CD14-positive monocyte (primary cell): ENCODE measurements at regions not wholly inside any gene's neighbourhood (a gene's known extent, or its start where the extent isn't known, plus 50 kb on each side); places are given as distances from the start of the nearest gene placed in this dataset.
A peak's percentile ranks its signal among the peaks of the same experiment; 100 is the strongest.

Experiments used
- DNase-seq, 3 donors: peaks; one replicate each; pipeline ENCODE4 v3.0.0-alpha.2; 2011 to 2022
- H2AFZ ChIP-seq: 2 replicates; pipeline ENCODE4 v1.6.0; 2012; ENCODE audit warnings: mild to moderate bottlenecking, low read depth, low read length, inconsistent platforms; ENCODE audit not compliant: insufficient read depth, poor library complexity, severe bottlenecking
- H3K27ac ChIP-seq, 2 donors: 1 replicate in 1 of 2; 2 replicates in 1 of 2; pipeline ENCODE4 v1.5.1; 2012 to 2013; ENCODE audit warnings: low read length in 2 of 2, control low read depth in 1 of 2, inconsistent platforms in 1 of 2, low read depth in 1 of 2, mild to moderate bottlenecking in 1 of 2
- H3K27me3 ChIP-seq, 2 donors: one replicate each; pipeline versions ENCODE4 v1.6.0 to v1.6.1; 2011 to 2013; ENCODE audit warnings: low read length in 2 of 2; ENCODE audit not compliant: control insufficient read depth in 2 of 2, insufficient read depth in 2 of 2
- H3K36me3 ChIP-seq, 2 donors: replicated peaks in 1 of 2; 1 replicate in 1 of 2; 2 replicates in 1 of 2; pipeline versions ENCODE4 v1.5.1 to v1.6.1; 2012 to 2013; ENCODE audit warnings: low read length in 2 of 2, control low read depth in 1 of 2, inconsistent platforms in 1 of 2, mild to moderate bottlenecking in 1 of 2; ENCODE audit not compliant: insufficient read depth in 2 of 2, control insufficient read depth in 1 of 2
- H3K4me1 ChIP-seq, 2 donors: 1 replicate in 1 of 2; 2 replicates in 1 of 2; pipeline versions ENCODE4 v1.5.1 to v1.6.1; 2012 to 2013; ENCODE audit warnings: low read length in 2 of 2, control low read depth in 1 of 2, inconsistent platforms in 1 of 2, mild to moderate bottlenecking in 1 of 2, moderate library complexity in 1 of 2; ENCODE audit not compliant: insufficient read depth in 2 of 2, control insufficient read depth in 1 of 2
- H3K4me2 ChIP-seq: replicated peaks from 2 replicates; pipeline ENCODE3; 2012; ENCODE audit warnings: low read length, moderate library complexity, mild to moderate bottlenecking; ENCODE audit not compliant: poor library complexity, severe bottlenecking; ENCODE audit errors: extremely low read depth
- H3K4me3 ChIP-seq, 3 experiments: fragments of 200-600 bp in 1 of 3; sonication (generic) in 1 of 3; replicated peaks in 1 of 3; 1 replicate in 2 of 3; 2 replicates in 1 of 3; pipeline ENCODE4 v1.5.1; 2011 to 2013; ENCODE audit warnings: low read length in 3 of 3, mild to moderate bottlenecking in 3 of 3, control low read depth in 2 of 3, low read depth in 2 of 3, inconsistent platforms in 1 of 3, moderate library complexity in 1 of 3
- H3K79me2 ChIP-seq: 2 replicates; pipeline ENCODE4 v1.6.0; 2012; ENCODE audit warnings: mild to moderate bottlenecking, control low read depth, inconsistent platforms, low read length, moderate library complexity; ENCODE audit not compliant: insufficient read depth
- H3K9ac ChIP-seq: 2 replicates; pipeline ENCODE4 v1.6.0; 2017; ENCODE audit warnings: low read length, mild to moderate bottlenecking; ENCODE audit not compliant: insufficient read depth, poor library complexity, severe bottlenecking
- H3K9me3 ChIP-seq, 2 donors: replicated peaks in 1 of 2; 1 replicate in 1 of 2; 2 replicates in 1 of 2; pipeline versions ENCODE4 v1.5.1 to v1.6.1; 2012 to 2013; ENCODE audit warnings: low read length in 2 of 2, control low read depth in 1 of 2; ENCODE audit not compliant: control insufficient read depth in 1 of 2, insufficient read depth in 1 of 2
- H4K20me1 ChIP-seq: 2 replicates; pipeline ENCODE4 v1.6.0; 2012; ENCODE audit warnings: mild to moderate bottlenecking, low read length, control low read depth, moderate library complexity; ENCODE audit not compliant: insufficient read depth
- H3K27ac Mint-ChIP-seq, 7 donors: one replicate each; pipeline ENCODE4 v1.8.0; 2020; ENCODE audit warnings: mild to moderate bottlenecking in 7 of 7, mixed read lengths in 7 of 7, moderate library complexity in 6 of 7, inconsistent platforms in 2 of 7
- H3K27me3 Mint-ChIP-seq, 3 donors: one replicate each; pipeline ENCODE4 v1.8.0; 2021 to 2022; ENCODE audit warnings: low read depth in 3 of 3, mild to moderate bottlenecking in 3 of 3, mixed read lengths in 3 of 3, moderate library complexity in 3 of 3, inconsistent platforms in 1 of 3
- H3K36me3 Mint-ChIP-seq, 2 donors: one replicate each; pipeline ENCODE4 v1.8.0; 2020; ENCODE audit warnings: mixed read lengths in 2 of 2, inconsistent platforms in 1 of 2, mild to moderate bottlenecking in 1 of 2
- H3K4me1 Mint-ChIP-seq: one replicate; pipeline ENCODE4 v1.8.0; 2020; ENCODE audit warnings: mild to moderate bottlenecking, mixed read lengths
- H3K4me3 Mint-ChIP-seq, 2 donors: one replicate each; pipeline ENCODE4 v1.8.0; 2020; ENCODE audit warnings: mild to moderate bottlenecking in 2 of 2, mixed read lengths in 2 of 2, moderate library complexity in 1 of 2
- H3K9me3 Mint-ChIP-seq, 7 donors: one replicate each; pipeline ENCODE4 v1.8.0; 2020 to 2022; ENCODE audit warnings: mixed read lengths in 7 of 7, mild to moderate bottlenecking in 6 of 7, moderate library complexity in 6 of 7, inconsistent platforms in 2 of 7
- CTCF ChIP-seq: fragments of 200-600 bp; IDR thresholded peaks from one replicate; pipeline ENCODE4 v1.8.0; 2022; ENCODE audit warnings: antibody characterized with exemption, mild to moderate bottlenecking
- WGBS: methylation state at CpG from one replicate; pipeline ENCODE4 v1.1.5; 2013; ENCODE audit warnings: missing lambda C conversion rate; ENCODE audit not compliant: insufficient coverage; 5-methylcytosine and 5-hydroxymethylcytosine counted together
- intact Hi-C, 2 donors: fragments of 100-400 bp; cut with micrococcal nuclease; formaldehyde crosslinking; loops; one replicate each; pipeline versions ENCODE4 v1.15.0 to v1.15.1; 2023

- no peaks in the 10 kb centered on the region for H3K27me3 ChIP-seq
- DNase-seq: peak; percentile 62 to 87 (median 66)
- WGBS: 33% methylated on average over 2 of the region's 5 CpGs
- Mint-ChIP-seq H3K9me3 (peaks cover 0 to 4% (median 2%) of the 10 kb centered on the region in 7 donors), H3K36me3 (peaks cover 0 to 2% of the 10 kb centered on the region in 2 donors), H3K27me3 (peaks cover 0 to 2% (median 2%) of the 10 kb centered on the region in 3 donors), H3K4me3 (peak overlapping the region; percentile 72 to 87), H3K27ac (peak overlapping the region; percentile 95 to 99 (median 97)), H3K4me1 (peaks cover 62% of the 10 kb centered on the region)
- no peak overlapping the region for H2AFZ ChIP-seq
- intact Hi-C loops: no loop called here
- H3K4me1 ChIP-seq: peaks cover 58 to 61% of the 10 kb centered on the region in 2 donors
- peak overlapping the region; percentile 70 for H3K4me2 ChIP-seq
- peak overlapping the region; percentile 84 to 92 for H3K27ac ChIP-seq
- peak overlapping the region in 2 of 3 experiments; percentile 16 to 69 for H3K4me3 ChIP-seq
- H3K9ac ChIP-seq: peak overlapping the region; percentile 42
- H4K20me1 ChIP-seq: no peaks in the 10 kb centered on the region
- no peak for TF ChIP-seq CTCF
- H3K36me3 ChIP-seq: no peaks in the 10 kb centered on the region
- H3K79me2 ChIP-seq: no peaks in the 10 kb centered on the region
- no peaks in the 10 kb centered on the region for H3K9me3 ChIP-seq
These were observed 369.2 kb upstream of the MCTP2 start for GRCh38 chr15:93861956-93862741.

GRCh38 chr15:93861413-93861812, 369.9 kb upstream of the MCTP2 start:
- Mint-ChIP-seq H3K4me3 (no peak overlapping the region), H3K4me1 (peaks cover 54% of the 10 kb centered on the region), H3K27ac (peak overlapping the region in 6 of 7 donors; percentile 9 to 99 (median 78)), H3K9me3 (peaks cover 0 to 4% (median 2%) of the 10 kb centered on the region in 7 donors), H3K36me3 (peaks cover 0 to 2% of the 10 kb centered on the region in 2 donors), H3K27me3 (peaks cover 0 to 2% (median 2%) of the 10 kb centered on the region in 3 donors)
- 61% methylated on average over 3 of the region's 10 CpGs for WGBS
- H4K20me1 ChIP-seq: no peaks in the 10 kb centered on the region
- H2AFZ ChIP-seq: no peak overlapping the region
- peak in 1 of 3 donors; percentile 8 for DNase-seq
- no peaks in the 10 kb centered on the region for H3K9me3 ChIP-seq
- H3K27me3 ChIP-seq: no peaks in the 10 kb centered on the region
- H3K4me3 ChIP-seq: peak overlapping the region in 1 of 3 experiments; percentile 69
- peak overlapping the region; percentile 84 to 92 for H3K27ac ChIP-seq
- no peak overlapping the region for H3K9ac ChIP-seq
- intact Hi-C loops: no loop called here
- H3K4me2 ChIP-seq: peak overlapping the region; percentile 70
- no peaks in the 10 kb centered on the region for H3K36me3 ChIP-seq
- no peaks in the 10 kb centered on the region for H3K79me2 ChIP-seq
- peaks cover 51 to 55% of the 10 kb centered on the region in 2 donors for H3K4me1 ChIP-seq
- no peak for TF ChIP-seq CTCF
